Fibroblast of peridontal ligament (primary cell): ENCODE measurements at regions not wholly inside any gene's neighbourhood (a gene's known extent, or its start where the extent isn't known, plus 50 kb on each side); places are given as distances from the start of the nearest gene placed in this dataset.
A peak's percentile ranks its signal among the peaks of the same experiment; 100 is the strongest.

Experiments used
- DNase-seq: peaks from one replicate; pipeline ENCODE4 v3.0.0-alpha.2; 2010; ENCODE audit errors: extremely low read depth

- peak; percentile 60 for DNase-seq
These were observed 231.9 kb upstream of the E2F8 start for GRCh38 chr11:19472679-19473078.

- no peak for DNase-seq
These were observed 227.2 kb upstream of the E2F8 start for GRCh38 chr11:19467904-19468303.

- DNase-seq: no peak
These were observed 225.6 kb upstream of the E2F8 start for GRCh38 chr11:19466314-19466713.

- DNase-seq: no peak
These were observed 223.2 kb upstream of the E2F8 start for GRCh38 chr11:19463976-19464375.

- peak; percentile 74 for DNase-seq
These were observed 220.1 kb upstream of the E2F8 start for GRCh38 chr11:19460718-19461405.

GRCh38 chr11:19459240-19459639, 218.5 kb upstream of the E2F8 start:
- no peak for DNase-seq

GRCh38 chr11:19458721-19459120, 218.0 kb upstream of the E2F8 start:
- DNase-seq: no peak

GRCh38 chr11:19458231-19458630, 217.5 kb upstream of the E2F8 start:
- DNase-seq: no peak

GRCh38 chr11:19455731-19456130, 215.0 kb upstream of the E2F8 start:
- DNase-seq: peak; percentile 78

GRCh38 chr11:19453651-19454257, 213.0 kb upstream of the E2F8 start:
- DNase-seq: peak; percentile 91

- DNase-seq: no peak
These were observed 210.9 kb upstream of the E2F8 start for GRCh38 chr11:19451609-19452008.

- no peak for DNase-seq
These were observed 209.5 kb upstream of the E2F8 start for GRCh38 chr11:19450282-19450681.

GRCh38 chr11:19448651-19449050, 207.9 kb upstream of the E2F8 start:
- no peak for DNase-seq

- DNase-seq: no peak
These were observed 206.4 kb upstream of the E2F8 start for GRCh38 chr11:19447150-19447566.

- no peak for DNase-seq
These were observed 205.0 kb upstream of the E2F8 start for GRCh38 chr11:19445771-19446170.

- DNase-seq: peak; percentile 77
These were observed 203.5 kb upstream of the E2F8 start for GRCh38 chr11:19444231-19444630.

GRCh38 chr11:19442554-19442910, 201.8 kb upstream of the E2F8 start:
- DNase-seq: no peak

GRCh38 chr11:19441752-19442553, 201.2 kb upstream of the E2F8 start:
- peak; percentile 97 for DNase-seq

GRCh38 chr11:19441288-19441687, 200.5 kb upstream of the E2F8 start:
- DNase-seq: no peak

- peak; percentile 93 for DNase-seq
These were observed 197.0 kb upstream of the E2F8 start for GRCh38 chr11:19437760-19438159.

GRCh38 chr11:19436932-19437331, 196.2 kb upstream of the E2F8 start:
- no peak for DNase-seq

GRCh38 chr11:19435306-19435989, 194.7 kb upstream of the E2F8 start:
- DNase-seq: no peak
